ENCODE measurements at regions not wholly inside any gene's neighbourhood (a gene's known extent, or its start where the extent isn't known, plus 50 kb on each side); places are given as distances from the start of the nearest gene placed in this dataset.
"Not testable (repeated sequence)": the region's sequence is repeated elsewhere in the genome, so short reads cannot be mapped to it uniquely, and the experiment has no call there.

DNA sequence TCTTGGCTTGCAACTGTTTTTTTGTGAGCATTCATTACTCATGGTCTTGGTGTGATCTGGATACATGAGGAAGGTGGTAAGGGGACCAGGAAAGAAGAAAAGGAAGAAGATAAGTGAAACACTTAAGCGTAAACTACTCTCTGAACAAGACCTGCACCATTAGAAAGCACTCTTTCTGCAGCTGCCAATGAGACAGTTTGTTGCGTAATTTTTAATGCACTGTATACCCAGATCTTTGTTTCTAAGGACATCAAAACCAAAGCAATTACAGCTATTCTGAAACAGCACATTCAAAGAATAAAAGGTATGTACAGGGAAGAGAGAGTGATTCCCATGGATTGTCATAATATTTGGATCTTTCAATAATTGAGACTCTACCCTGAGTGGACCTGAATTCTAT, 147.4 kb downstream of the BLID start:
- no peak for DNase-seq (ENCODE audit: low spot score)

DNA sequence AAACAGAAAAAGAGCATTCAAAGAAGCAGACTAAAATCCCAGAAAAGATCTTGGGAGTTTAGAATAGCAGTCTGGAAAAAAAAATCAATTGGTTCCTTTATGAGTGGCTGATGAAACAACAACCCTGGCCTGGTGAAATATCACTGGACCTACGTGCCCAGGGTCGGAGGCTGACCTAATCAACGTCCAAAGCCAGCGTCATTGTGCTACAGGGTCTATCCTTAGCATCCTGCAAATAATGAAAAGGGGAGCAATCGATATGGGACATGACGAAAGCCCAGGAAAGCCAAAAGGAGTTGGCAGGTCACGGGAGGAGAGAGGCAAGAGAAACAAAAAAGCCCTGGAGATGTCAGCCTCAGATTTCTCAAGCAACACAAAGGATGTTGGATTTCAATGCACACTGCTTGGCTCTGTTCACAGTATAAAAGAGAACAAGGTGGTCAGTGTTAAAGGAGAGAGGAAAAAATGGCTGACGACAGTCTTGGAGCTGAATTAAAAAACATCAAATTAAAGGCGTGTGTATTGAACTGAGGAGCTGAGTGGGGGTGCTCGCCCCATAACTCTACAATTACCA, 148.8 kb downstream of the BLID start:
- Histone ChIP-seq H3K4me3 (ENCODE audit: severe bottlenecking) (no peak overlapping the region), H3K27me3 (ENCODE audit: insufficient read depth, poor library complexity, severe bottlenecking) (no peaks in the 10 kb centered on the region), H3K9me3 (ENCODE audit: severe bottlenecking) (no peaks in the 10 kb centered on the region), H3K4me1 (ENCODE audit: insufficient read depth, poor library complexity, severe bottlenecking) (peaks cover 25% of the 10 kb centered on the region), H3K27ac (ENCODE audit: poor library complexity, severe bottlenecking) (no peak overlapping the region), H3K36me3 (ENCODE audit: low read depth) (no peaks in the 10 kb centered on the region)
- ATAC-seq (ENCODE audit: low read depth) (no peak), DNase-seq (ENCODE audit: low spot score) (no peak)
- TF ChIP-seq, protein P1, sequence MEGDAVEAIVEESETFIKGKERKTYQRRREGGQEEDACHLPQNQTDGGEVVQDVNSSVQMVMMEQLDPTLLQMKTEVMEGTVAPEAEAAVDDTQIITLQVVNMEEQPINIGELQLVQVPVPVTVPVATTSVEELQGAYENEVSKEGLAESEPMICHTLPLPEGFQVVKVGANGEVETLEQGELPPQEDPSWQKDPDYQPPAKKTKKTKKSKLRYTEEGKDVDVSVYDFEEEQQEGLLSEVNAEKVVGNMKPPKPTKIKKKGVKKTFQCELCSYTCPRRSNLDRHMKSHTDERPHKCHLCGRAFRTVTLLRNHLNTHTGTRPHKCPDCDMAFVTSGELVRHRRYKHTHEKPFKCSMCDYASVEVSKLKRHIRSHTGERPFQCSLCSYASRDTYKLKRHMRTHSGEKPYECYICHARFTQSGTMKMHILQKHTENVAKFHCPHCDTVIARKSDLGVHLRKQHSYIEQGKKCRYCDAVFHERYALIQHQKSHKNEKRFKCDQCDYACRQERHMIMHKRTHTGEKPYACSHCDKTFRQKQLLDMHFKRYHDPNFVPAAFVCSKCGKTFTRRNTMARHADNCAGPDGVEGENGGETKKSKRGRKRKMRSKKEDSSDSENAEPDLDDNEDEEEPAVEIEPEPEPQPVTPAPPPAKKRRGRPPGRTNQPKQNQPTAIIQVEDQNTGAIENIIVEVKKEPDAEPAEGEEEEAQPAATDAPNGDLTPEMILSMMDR (IDR thresholded peaks at IDR 0.05; ENCODE audit: poor library complexity, severe bottlenecking): no peak

More for the DNA sequence above, 147.4 kb downstream of the BLID start:
- Histone ChIP-seq H3K4me3 (ENCODE audit: severe bottlenecking) (no peak overlapping the region), H3K9me3 (ENCODE audit: severe bottlenecking) (no peaks in the 10 kb centered on the region), H3K27ac (ENCODE audit: poor library complexity, severe bottlenecking) (no peak overlapping the region), H3K36me3 (ENCODE audit: low read depth) (no peaks in the 10 kb centered on the region), H3K4me1 (ENCODE audit: insufficient read depth, poor library complexity, severe bottlenecking) (peaks cover 21% of the 10 kb centered on the region), H3K27me3 (ENCODE audit: insufficient read depth, poor library complexity, severe bottlenecking) (no peaks in the 10 kb centered on the region)
- TF ChIP-seq, protein P1 (IDR thresholded peaks at IDR 0.05; ENCODE audit: poor library complexity, severe bottlenecking): no peak
- ATAC-seq (ENCODE audit: low read depth): no peak

DNA sequence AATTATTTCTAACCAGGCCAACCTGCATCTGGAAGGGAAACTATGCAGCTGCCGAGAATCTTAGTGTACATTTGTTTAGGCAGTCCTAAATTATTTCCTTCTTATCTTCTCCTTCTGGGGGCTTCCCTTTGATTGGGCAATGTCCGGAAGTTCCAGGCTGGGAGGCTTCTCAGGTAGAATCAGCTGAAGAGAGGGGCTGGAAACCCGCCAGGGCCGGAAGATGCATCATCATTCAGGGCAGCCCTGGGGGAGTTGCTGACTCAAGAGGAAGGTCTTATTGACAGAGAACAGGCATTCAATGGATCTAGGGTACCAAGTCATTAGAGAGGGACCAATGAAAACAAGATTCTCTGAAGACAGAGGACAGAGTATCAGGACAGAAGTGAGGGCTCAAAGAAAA, 150.7 kb downstream of the BLID start:
- TF ChIP-seq, protein P1 (IDR thresholded peaks at IDR 0.05; ENCODE audit: poor library complexity, severe bottlenecking): no peak
- Histone ChIP-seq H3K27ac (ENCODE audit: poor library complexity, severe bottlenecking) (peak overlapping the region; percentile 85), H3K27me3 (ENCODE audit: insufficient read depth, poor library complexity, severe bottlenecking) (no peaks in the 10 kb centered on the region), H3K4me3 (ENCODE audit: severe bottlenecking) (no peak overlapping the region), H3K4me1 (ENCODE audit: insufficient read depth, poor library complexity, severe bottlenecking) (peaks cover 27% of the 10 kb centered on the region), H3K36me3 (ENCODE audit: low read depth) (no peaks in the 10 kb centered on the region), H3K9me3 (ENCODE audit: severe bottlenecking) (no peaks in the 10 kb centered on the region)
- DNase-seq (ENCODE audit: low spot score) (peak; percentile 87), ATAC-seq (ENCODE audit: low read depth) (peak; percentile 78)

DNA sequence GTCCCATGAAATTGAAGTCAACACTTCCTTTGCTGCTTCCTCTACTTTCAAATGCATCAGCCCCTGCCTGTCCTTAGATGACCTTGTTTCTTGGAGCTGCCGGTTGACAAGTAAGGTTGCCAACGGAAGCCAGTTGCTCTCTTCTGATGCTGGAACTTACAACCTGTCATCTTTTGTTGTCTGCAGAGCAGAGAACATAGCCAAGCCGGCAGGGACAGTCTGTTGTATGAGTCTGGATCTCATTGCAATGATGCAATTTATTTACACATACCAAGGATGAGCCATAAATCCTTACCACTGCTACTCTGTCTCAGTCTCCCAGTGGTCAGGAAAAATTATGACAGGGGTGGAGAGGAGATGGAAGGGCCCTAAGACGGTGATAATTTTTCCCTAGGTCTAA, 151.4 kb downstream of the BLID start:
- H3K9me3 ChIP-seq (ENCODE audit: severe bottlenecking): no peaks in the 10 kb centered on the region
- H3K4me3 ChIP-seq (ENCODE audit: severe bottlenecking): no peak overlapping the region
- peak overlapping the region; percentile 85 for H3K27ac ChIP-seq (ENCODE audit: poor library complexity, severe bottlenecking)
- H3K36me3 ChIP-seq (ENCODE audit: low read depth): no peaks in the 10 kb centered on the region
- DNase-seq (ENCODE audit: low spot score): peak; percentile 62
- ATAC-seq (ENCODE audit: low read depth): peak; percentile 95
- H3K4me1 ChIP-seq (ENCODE audit: insufficient read depth, poor library complexity, severe bottlenecking): peaks cover 27% of the 10 kb centered on the region
- TF ChIP-seq, protein P1 (IDR thresholded peaks at IDR 0.05; ENCODE audit: poor library complexity, severe bottlenecking): no peak
- H3K27me3 ChIP-seq (ENCODE audit: insufficient read depth, poor library complexity, severe bottlenecking): no peaks in the 10 kb centered on the region

DNA sequence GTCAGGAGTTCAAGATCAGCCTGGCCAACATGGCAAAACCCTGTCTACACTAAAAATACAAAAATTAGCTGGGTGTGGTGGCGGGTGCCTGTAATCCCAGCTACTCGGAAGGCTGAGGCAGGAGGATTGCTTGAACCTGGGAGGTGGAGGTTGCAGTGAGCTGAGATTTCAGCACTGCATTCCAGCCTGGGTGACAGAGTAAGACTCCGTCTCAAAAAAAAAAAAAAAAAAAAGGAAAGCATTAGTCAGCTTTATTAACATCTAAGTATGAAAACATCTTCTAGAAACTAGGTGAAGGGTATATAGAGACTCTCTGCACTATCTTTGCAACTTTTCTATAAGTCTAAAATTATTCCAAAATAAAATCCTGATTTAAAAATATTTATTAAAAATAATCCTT, 152.2 kb downstream of the BLID start:
- H3K9me3 ChIP-seq (ENCODE audit: severe bottlenecking); ATAC-seq (ENCODE audit: low read depth); H3K4me3 ChIP-seq (ENCODE audit: severe bottlenecking); H3K36me3 ChIP-seq (ENCODE audit: low read depth); H3K27me3 ChIP-seq (ENCODE audit: insufficient read depth, poor library complexity, severe bottlenecking); DNase-seq (ENCODE audit: low spot score): not testable (repeated sequence)
- peaks cover 31% of the 10 kb centered on the region for H3K4me1 ChIP-seq (ENCODE audit: insufficient read depth, poor library complexity, severe bottlenecking)
- peak overlapping the region; percentile 85 for H3K27ac ChIP-seq (ENCODE audit: poor library complexity, severe bottlenecking)

All from RWPE2 (cell line).